GM18868 (cell line): ENCODE measurements at regions not wholly inside any gene's neighbourhood (a gene's known extent, or its start where the extent isn't known, plus 50 kb on each side); places are given as distances from the start of the nearest gene placed in this dataset.

Experiments
- ATAC-seq: cut with Tn5 transposase; IDR thresholded peaks from one replicate; pipeline ENCODE4 v1.9.1; 2021; ENCODE audit warnings: mild to moderate bottlenecking, moderate library complexity; ENCODE audit not compliant: unreplicated experiment

GRCh38 chr10:121406823-121407545, 191.3 kb downstream of the FGFR2 start:
- no peak for ATAC-seq

DNA sequence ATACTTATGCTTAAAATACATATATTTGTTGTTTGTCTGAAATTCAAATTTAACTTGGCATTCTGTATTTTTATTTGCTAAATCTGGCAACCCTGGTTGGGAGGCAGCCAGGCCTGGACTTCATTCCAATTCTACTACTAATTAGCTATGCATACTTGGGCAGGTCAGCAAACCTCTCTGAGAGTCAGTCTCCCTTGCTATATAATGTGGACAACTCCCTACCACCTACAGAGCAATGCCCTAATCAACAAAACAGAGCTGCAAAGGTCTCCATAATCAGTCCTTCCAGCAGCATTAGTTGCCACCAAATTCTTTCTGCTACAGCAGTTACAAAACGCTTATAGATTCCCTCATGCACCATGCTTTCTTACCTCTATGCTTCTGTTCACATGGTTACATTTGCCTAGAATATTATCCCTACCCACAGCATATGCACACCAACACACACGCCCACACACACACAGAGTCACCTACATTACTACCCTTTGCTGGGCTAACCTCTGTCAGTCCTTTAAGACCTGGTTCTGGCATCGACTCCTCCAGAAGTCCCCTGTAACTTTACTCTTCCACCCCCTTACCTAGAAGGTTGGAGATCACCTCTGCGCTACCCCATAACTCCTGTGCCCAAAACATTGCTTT, 188.7 kb downstream of the FGFR2 start:
- no peak for ATAC-seq

DNA sequence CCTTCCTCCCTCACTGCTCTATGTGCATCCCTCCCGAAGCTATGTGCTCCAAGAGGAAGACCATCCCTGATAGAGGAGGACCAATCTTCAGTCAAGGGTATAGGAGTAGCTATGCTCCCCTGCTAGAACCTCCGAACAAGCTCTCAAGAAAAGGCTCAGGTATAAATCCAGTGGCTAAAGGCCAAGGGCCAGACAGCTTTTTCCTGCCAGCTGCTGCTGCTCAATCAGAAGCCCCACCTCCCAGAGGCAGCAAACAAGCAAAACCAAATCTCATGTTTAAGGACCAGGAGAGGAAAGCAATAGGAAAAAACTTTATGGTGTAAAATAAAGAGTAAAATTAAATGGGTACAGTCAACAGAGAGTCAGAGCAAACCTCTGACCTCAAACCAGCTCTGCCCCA, 187.2 kb downstream of the FGFR2 start:
- no peak for ATAC-seq

DNA sequence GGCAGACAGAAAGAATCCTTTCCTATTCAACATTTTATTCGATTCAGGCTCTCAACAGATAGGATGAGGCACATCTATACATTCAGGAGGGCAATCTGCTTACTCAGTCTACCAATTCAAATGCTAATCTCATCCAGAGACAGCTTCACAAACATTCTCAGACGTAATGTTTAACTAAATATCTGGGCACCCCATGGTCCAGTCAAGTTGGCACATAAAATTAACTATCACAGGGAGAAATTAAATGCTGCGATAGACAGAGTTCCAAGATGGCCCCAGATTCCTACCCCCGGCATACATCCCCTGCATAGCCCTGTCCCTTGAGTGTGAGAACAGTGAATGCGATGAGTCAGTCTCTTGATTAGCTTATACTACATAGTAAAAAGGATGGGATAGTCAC, 184.3 kb downstream of the FGFR2 start:
- ATAC-seq, result no peak

DNA sequence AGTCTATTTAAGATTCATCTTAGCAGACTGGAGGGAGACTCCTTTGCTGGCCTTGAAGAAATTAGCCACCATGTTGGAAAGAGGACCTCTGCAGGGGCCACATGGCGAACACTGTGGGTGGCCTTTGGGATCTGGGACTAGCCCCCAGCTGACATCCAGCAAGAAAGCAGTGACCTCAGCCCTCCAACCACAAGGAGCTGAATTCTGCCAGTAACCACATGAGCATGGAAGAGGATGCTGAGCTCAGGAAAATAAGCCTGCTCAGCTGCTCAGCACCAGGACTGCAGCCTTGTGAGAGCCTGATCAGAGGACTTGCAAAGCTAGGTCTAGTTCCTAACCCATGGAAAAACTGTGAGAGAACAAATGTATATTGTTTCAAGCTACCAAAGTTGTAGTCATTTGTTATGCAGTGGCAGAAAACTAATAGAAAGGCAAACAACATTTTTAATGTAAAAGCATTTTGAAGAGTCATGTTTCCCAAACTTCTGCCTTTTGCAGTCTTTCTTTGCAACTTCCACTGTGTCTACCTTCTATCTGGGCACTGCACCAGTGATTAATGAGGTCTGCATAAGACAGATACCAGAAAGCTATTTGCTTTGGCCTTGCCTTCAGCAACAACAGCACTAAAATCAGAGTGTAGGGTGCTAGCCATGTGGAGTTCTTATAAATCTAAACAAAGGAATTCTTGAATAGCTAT, 183.7 kb downstream of the FGFR2 start:
- ATAC-seq, result no peak

DNA sequence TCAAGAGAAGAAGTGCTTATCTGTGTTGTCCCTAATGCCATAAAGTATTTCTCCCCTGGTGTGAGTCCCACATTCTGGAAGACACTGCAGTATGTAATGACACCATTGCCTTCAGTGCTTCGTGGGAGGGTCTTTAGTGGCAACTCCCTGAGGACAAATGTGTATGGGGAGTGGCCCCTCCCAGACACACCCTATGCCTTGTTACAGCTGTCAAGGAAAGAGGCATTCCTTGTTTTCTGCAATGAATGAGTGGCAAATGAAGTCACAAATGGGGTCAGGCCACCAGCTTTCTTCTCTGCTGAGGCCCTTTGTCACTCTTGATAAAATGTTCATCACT, 183.2 kb downstream of the FGFR2 start:
- ATAC-seq, result no peak

- no peak for ATAC-seq
Measured at GRCh38 chr10:121416071-121416470, 182.2 kb downstream of the FGFR2 start.

DNA sequence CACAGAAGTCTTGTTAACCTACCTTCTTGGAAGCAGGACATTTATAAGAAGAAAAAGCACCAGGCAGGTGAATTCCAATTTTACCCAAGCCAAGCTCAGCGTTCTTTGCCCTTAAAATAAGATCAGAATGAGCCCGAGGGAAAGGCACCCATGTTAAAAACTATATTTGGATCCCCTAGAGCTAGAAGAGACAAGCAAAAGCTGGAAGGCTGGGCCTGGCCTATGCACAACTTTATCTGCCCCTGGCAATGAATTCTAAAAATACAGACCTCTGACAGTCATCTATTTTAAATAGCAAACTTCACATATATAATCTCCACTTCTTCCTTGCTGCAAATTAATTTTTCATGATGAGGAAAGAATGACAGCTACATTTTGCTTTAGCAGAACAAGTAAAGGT, 180.9 kb downstream of the FGFR2 start:
- no peak for ATAC-seq

DNA sequence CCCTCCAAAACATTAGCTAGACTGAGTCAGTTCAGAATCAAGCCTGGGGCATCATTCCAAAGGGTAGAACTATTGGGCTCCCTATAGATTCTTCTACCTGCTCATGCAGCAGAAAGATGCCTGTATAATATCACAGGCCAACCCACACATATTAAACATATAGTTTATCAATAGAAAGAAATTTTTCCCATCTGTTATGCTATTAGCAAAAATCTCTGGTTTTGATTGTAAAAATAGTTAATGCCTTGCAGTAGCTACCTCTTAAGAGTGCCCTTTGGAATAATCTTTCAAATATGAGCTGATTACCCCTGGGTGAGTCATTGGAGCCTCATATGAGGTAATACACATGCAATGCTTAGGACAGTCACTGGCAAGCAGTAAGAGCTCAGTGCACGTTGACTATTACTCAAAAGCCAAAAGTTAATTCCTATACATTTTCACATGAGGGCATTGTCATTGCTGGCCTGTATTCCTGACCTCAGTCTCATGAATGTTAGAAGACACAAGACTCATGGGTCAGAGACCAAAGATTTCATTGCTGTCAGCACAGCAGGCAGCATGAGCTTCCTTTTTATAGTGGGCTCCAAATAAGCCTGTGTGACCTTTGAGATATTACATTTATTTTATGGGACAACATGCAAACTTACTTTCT, 180.0 kb downstream of the FGFR2 start:
- no peak for ATAC-seq

GRCh38 chr10:121420006-121420405, 178.2 kb downstream of the FGFR2 start:
- no peak for ATAC-seq

- no peak for ATAC-seq
Measured at GRCh38 chr10:121422096-121422495, 176.1 kb downstream of the FGFR2 start.

DNA sequence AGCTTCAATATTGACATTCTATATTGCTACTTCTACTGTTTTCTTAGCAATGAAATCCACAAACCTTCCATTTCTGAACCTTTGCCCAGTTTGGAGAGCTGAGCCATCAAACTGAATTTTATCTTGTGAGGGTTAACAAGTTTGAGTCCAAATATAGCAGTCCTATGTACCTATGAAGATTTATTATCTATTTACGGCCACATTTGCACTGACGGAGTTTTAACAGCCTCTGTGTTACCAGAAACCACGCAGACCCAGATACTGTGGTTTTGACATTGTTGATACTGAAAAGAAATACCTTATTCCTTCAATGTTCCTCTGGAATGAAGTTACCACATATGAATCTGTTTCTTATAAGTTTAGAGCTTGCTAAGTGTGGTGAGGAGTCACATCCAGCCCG, 172.6 kb downstream of the FGFR2 start:
- ATAC-seq, result no peak

- no peak for ATAC-seq
Measured at GRCh38 chr10:121426307-121426706, 171.9 kb downstream of the FGFR2 start.
